ES-I3 (cell line): ENCODE measurements at regions not wholly inside any gene's neighbourhood (a gene's known extent, or its start where the extent isn't known, plus 50 kb on each side); places are given as distances from the start of the nearest gene placed in this dataset.
A peak's percentile ranks its signal among the peaks of the same experiment; 100 is the strongest.
"Not testable (repeated sequence)": the region's sequence is repeated elsewhere in the genome, so short reads cannot be mapped to it uniquely, and the experiment has no call there.

Experiments used
- H3K36me3 ChIP-seq: 2 replicates; pipeline ENCODE4 v1.6.1; 2013; ENCODE audit warnings: mild to moderate bottlenecking, low read length, control low read depth, moderate library complexity; ENCODE audit not compliant: insufficient read depth
- H3K4me1 ChIP-seq: 2 replicates; pipeline ENCODE4 v1.6.1; 2013; ENCODE audit warnings: mild to moderate bottlenecking, control low read depth, low read length; ENCODE audit not compliant: insufficient read depth
- H3K9ac ChIP-seq: 2 replicates; pipeline ENCODE4 v1.6.1; 2013; ENCODE audit warnings: low read depth, mild to moderate bottlenecking, low read length, moderate library complexity
- H3K9me3 ChIP-seq: 2 replicates; pipeline ENCODE4 v1.6.1; 2013; ENCODE audit warnings: mild to moderate bottlenecking, low read length, moderate library complexity; ENCODE audit not compliant: control insufficient read depth, insufficient read depth

DNA sequence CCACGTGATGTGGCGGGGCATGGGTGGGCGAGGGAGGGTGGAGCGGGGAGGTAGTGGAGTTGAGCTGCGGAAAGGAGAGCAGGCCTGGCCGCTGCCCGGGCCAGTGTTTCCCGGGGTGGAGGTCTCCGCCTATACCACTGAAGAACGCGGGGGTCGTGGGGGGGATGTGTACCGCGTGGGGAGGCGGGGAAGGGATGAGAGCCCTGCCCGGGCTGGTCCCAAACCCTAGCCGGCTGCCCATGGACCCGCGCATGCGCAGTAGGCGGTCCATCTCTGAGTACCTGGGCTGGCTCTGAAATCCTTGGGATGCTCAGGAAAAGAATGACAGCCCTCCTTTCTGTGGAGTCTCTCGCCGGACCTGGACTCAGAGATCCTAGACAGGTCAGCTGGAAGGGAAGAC lies 3927.8 kb upstream of the OR11H1 start:
- H3K36me3 ChIP-seq, H3K9ac ChIP-seq, H3K4me1 ChIP-seq, H3K9me3 ChIP-seq: not testable (repeated sequence)

DNA sequence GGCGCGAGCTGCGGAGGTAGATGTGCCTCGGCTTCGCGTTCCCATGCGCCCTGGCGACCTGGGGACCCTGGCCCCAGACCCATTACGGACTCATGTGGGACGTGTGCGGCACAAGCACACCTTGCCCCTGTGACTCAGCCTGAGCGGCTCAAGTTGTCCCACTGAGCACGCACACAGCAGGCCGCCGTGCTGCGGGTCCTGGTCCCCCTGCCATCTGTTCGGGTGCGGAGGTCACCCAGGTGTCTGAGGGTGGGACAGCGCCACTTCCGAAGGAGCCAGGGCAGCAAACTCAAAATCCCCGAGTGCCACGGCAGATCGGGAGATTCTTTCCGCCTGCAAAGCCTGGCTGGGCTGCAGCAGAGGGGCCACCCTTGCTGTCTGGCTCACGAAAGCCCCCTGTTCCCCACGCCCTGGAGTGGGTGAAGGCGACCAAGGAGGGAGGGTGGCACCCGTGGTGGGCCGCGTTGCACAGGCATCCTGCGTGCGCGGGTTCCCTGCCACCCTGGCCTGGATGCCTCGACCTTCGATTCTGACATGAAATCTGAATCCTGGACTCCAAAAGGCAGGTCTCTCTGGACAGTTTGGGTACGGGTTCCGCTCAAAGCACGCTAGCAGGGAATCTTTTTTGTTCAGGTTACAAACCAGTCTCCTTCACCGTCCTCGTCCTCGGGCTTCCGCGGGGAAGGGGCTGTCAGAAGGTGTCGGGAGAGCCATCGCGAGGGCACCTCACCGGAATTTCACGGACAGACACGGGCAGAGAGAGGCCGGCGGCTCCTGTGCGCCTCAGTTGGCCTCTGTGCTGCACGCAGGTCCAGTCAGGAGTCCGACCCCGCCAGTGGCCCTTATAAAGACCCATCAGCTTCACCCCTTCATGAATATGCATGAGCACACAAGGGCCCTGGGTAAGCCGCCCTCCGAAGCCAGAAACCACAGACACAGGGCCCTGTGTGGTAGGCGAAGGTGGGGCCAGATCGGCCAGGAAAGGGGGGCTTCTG lies 3926.8 kb upstream of the OR11H1 start:
- H3K9ac ChIP-seq, H3K9me3 ChIP-seq, H3K4me1 ChIP-seq, H3K36me3 ChIP-seq: not testable (repeated sequence)

DNA sequence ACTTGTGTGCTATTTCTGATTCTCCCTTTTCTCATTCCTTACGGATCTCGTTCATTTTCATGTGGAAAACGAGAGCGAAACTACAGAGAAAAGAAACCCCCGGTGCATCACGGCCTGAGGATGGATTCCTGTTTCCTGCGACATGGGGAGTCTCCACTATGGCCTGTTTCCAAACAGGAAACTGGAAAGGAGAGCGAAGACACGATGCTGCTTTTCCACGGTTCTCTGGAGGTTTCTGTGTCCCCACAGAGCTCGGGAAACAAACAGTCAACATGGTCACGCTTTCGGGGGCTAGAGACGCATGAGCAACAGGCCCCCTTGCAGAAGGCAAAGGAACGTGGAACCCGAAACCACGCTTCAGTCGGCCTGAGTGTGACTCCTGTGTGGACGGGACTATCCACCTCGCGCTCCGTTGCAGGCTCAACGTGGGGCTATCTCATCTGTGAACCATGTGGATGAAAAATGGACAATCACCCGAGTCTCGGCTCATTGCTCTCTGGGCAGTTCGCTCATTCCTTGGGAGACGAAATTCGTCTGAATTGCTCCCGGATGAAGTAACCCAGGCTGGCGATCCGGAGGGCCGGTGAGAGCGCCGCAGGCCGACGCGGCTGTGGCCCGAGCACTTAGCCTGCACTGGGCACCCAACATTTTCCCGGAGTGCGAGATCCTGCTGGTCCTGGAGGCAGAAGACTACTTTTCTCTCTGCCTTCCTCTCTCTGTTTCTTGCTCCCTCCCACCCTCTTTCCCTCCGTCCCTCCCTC lies 3923.2 kb upstream of the OR11H1 start:
- not testable (repeated sequence) for H3K9ac ChIP-seq, H3K4me1 ChIP-seq, H3K36me3 ChIP-seq, H3K9me3 ChIP-seq

GRCh38 chr22:11605468-11605981 lies 3922.5 kb upstream of the OR11H1 start:
- Histone ChIP-seq H3K36me3 (no peaks in the 10 kb centered on the region), H3K9ac (peak overlapping the region; percentile 44; the same call in 1 of the 2 replicates), H3K9me3 (no peaks in the 10 kb centered on the region), H3K4me1 (no peaks in the 10 kb centered on the region)

- not testable (repeated sequence) for H3K9me3 ChIP-seq
Observed at GRCh38 chr22:11606047-11607000, 3921.7 kb upstream of the OR11H1 start.

GRCh38 chr22:11607215-11607614 lies 3920.8 kb upstream of the OR11H1 start:
- not testable (repeated sequence) for H3K9me3 ChIP-seq, H3K9ac ChIP-seq, H3K36me3 ChIP-seq, H3K4me1 ChIP-seq

More at GRCh38 chr22:11606047-11607000, 3921.7 kb upstream of the OR11H1 start:
- H3K4me1 ChIP-seq, H3K36me3 ChIP-seq: not testable (repeated sequence)
- peak overlapping the region; percentile 44; the same call in 1 of the 2 replicates for H3K9ac ChIP-seq

DNA sequence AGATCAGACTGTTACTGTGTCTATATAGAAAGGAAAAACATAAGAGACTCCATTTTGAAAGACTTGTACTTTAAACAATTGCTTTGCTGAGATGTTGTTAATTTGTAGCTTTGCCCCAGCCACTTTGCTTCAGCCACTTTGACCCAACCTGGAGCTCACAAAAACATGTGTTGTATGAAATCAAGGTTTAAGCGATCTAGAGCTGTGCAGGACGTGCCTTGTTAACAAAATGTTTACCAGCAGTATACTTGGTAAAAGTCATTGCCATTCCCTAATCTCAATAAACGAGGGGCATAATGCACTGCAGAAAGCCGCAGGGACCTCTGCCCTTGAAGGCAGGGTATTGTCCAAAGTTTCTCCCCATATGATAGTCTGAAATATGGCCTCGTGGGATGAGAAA lies 3919.5 kb upstream of the OR11H1 start:
- H3K36me3 ChIP-seq, H3K9me3 ChIP-seq, H3K4me1 ChIP-seq, H3K9ac ChIP-seq: not testable (repeated sequence)

DNA sequence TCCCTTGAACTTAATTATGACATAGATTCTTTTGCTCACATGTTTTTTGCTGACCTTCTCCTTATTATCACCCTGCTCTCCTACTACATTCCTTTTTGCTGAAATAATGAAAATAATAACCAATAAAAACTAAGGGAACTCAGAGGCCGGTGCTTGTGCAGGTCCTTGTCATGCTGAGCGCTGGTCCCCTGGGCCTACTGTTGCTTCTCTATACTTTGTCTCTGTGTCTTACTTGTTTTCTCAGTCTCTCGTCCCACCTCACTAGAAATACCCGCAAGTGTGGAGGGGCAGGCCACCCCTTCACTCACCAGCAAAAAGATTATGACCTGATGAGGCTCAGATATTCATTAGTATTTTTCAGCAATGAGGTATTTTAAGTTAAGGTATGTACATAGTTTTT lies 3918.8 kb upstream of the OR11H1 start:
- H3K9ac ChIP-seq, H3K9me3 ChIP-seq, H3K4me1 ChIP-seq, H3K36me3 ChIP-seq: not testable (repeated sequence)

DNA sequence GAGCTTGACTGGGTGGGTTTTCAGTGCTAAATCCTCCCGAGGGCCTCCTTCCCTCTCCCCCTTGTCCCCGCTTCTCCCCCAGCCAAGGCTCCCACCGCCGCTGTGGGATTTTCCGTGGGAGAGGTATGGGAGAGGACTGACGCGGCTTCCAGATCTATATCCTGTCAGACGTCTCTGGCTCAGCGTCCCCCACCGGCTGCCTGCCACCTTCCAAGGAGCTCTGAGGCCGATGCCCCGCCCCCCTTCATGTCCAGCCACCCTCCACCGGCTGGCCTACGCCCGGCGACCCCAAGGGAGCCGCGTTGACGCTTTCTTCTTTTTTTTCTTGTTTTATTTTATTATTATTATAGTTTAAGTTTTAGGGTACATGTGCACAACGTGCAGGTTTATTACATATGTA lies 3916.7 kb upstream of the OR11H1 start:
- H3K36me3 ChIP-seq, H3K9me3 ChIP-seq, H3K4me1 ChIP-seq, H3K9ac ChIP-seq: not testable (repeated sequence)

GRCh38 chr22:11611876-11612275 lies 3916.1 kb upstream of the OR11H1 start:
- not testable (repeated sequence) for H3K9me3 ChIP-seq, H3K4me1 ChIP-seq, H3K9ac ChIP-seq, H3K36me3 ChIP-seq

GRCh38 chr22:11613081-11613897 lies 3914.7 kb upstream of the OR11H1 start:
- not testable (repeated sequence) for H3K9ac ChIP-seq, H3K9me3 ChIP-seq

DNA sequence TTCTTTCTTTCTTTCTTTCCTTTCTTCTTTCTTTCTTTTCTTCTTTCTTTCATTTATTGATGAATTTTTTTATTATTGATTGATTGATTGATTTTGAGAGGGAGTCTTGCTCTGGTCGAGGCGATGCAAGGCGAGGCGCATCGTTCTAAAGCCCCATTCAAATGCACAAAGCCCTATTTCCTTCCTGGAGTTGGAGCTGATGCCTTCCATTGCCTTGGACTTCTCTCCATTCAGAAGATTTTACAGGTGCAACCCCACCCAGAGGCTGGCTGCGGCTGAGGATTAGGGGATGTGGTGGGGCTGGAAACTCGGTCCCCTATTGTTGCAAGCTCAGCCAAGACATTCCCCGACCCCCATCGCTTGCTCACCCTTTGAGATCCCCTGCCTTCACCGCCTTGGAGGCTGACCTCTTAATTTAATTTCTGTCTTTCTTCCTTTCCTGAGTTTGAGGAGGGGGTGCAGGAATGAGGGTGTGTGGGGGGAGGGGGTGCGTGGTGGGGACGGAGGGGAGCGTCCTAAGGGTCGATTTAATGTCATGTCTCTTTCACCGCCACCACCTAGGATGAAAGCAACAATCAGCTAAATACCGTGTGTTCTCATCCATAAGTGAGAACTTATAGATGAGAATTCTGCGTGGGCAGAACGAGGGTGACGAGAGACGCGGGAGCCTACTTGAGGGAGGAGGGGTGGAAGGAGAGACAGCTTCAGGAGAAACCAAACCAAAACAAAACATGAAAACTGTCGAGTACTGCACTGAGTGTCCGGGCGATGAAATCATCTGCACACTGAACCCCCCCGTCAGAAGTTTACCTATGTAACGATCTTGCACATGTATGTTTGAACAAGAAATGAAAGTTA lies 3913.9 kb upstream of the OR11H1 start:
- no peaks in the 10 kb centered on the region for H3K36me3 ChIP-seq
- H3K4me1 ChIP-seq, result no peaks in the 10 kb centered on the region
- no peak overlapping the region for H3K9ac ChIP-seq
- H3K9me3 ChIP-seq, result no peaks in the 10 kb centered on the region

More at GRCh38 chr22:11613081-11613897, 3914.7 kb upstream of the OR11H1 start:
- not testable (repeated sequence) for H3K36me3 ChIP-seq, H3K4me1 ChIP-seq
